ENCODE measurements at regions not wholly inside any gene's neighbourhood (a gene's known extent, or its start where the extent isn't known, plus 50 kb on each side); places are given as distances from the start of the nearest gene placed in this dataset.

GRCh38 chr1:188660572-188660971 lies 1817.1 kb downstream of the BRINP3 start:
- H3K27me3 Mint-ChIP-seq: no peaks in the 10 kb centered on the region
- peaks cover 0 to 5% (median under 1%) of the 10 kb centered on the region in 8 donors for H3K9me3 Mint-ChIP-seq
- Histone ChIP-seq H3K36me3 (ENCODE audit: insufficient read depth, low read length) (no peaks in the 10 kb centered on the region), H3K4me3 (ENCODE audit: low read length in 2 of 2) (no peak overlapping the region), H3K4me1 (ENCODE audit: insufficient read depth, low read length) (no peaks in the 10 kb centered on the region), H3K27ac (ENCODE audit: low read depth, low read length) (no peak overlapping the region), H3K27me3 (ENCODE audit: insufficient read depth, low read length) (no peaks in the 10 kb centered on the region), H3K9me3 (ENCODE audit: control insufficient read depth in 1 of 2, low read length in 2 of 2) (no peaks in the 10 kb centered on the region)
- CTCF ChIA-PET (ENCODE audit: partially characterized antibody): no interaction called here
- H3K4me1 Mint-ChIP-seq: no peaks in the 10 kb centered on the region
- H3K27ac Mint-ChIP-seq: no peak overlapping the region
- no peak overlapping the region for H3K4me3 Mint-ChIP-seq
- POLR2A ChIA-PET (ENCODE audit: partially characterized antibody): no interaction called here
- no peak for DNase-seq
- no peaks in the 10 kb centered on the region for H3K36me3 Mint-ChIP-seq
- intact Hi-C loops (cut with micrococcal nuclease): no loop called here

DNA sequence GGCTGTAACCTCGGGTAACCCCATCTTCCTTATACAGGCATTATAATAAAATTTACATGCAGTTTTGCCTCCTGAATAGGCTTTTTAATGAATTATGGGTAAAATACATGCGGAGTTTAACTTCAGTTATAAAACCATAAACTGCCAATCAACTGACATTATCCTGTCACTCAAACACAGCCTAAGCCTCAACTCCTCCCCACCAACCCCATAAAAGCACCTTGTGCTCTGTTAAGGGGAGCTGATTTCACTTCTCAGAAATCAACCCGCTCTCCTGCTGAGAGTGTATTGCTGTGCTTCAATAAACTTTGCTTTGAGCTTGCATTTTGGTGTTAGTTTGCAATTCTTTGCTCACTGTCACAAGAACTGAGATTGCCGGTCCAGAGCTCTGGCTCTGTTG lies 1812.2 kb downstream of the BRINP3 start:
- Histone ChIP-seq H3K27ac (ENCODE audit: low read depth, low read length) (no peak overlapping the region), H3K4me1 (ENCODE audit: insufficient read depth, low read length) (no peaks in the 10 kb centered on the region), H3K36me3 (ENCODE audit: insufficient read depth, low read length) (no peaks in the 10 kb centered on the region), H3K27me3 (ENCODE audit: insufficient read depth, low read length) (no peaks in the 10 kb centered on the region), H3K9me3 (ENCODE audit: control insufficient read depth in 1 of 2, low read length in 2 of 2) (no peaks in the 10 kb centered on the region), H3K4me3 (ENCODE audit: low read length in 2 of 2) (no peak overlapping the region)
- Mint-ChIP-seq H3K36me3 (no peaks in the 10 kb centered on the region), H3K4me1 (no peaks in the 10 kb centered on the region), H3K27me3 (no peaks in the 10 kb centered on the region), H3K9me3 (peaks cover 0 to 20% (median 11%) of the 10 kb centered on the region in 8 donors), H3K4me3 (no peak overlapping the region), H3K27ac (no peak overlapping the region)
- no peak for DNase-seq
- ChIA-PET POLR2A (ENCODE audit: partially characterized antibody) (no interaction called here), CTCF (ENCODE audit: partially characterized antibody) (no interaction called here)
- intact Hi-C loops (cut with micrococcal nuclease): no loop called here

DNA sequence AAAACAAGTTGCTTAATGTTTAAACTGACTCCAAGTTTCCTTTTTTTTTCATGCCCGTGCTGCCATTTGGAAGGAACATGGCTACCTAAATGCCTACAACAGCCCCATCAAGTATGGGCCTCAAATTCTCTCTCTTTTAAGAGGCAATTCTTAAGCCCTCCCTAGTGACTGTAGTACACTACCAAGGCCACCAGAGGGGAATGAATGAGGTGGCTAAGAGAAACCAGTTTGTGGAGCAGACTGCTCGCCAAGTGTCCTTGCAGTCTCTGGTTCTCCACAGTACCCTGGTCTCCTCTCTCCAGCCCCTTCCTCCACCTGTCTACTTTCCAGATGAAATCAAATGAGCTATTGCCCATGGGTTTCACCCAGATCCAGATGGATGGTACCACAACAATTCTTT lies 1809.6 kb downstream of the BRINP3 start:
- H3K36me3 Mint-ChIP-seq: no peaks in the 10 kb centered on the region
- no peaks in the 10 kb centered on the region for H3K4me1 Mint-ChIP-seq
- no peaks in the 10 kb centered on the region for H3K9me3 ChIP-seq (ENCODE audit: control insufficient read depth in 1 of 2, low read length in 2 of 2)
- no peaks in the 10 kb centered on the region for H3K4me1 ChIP-seq (ENCODE audit: insufficient read depth, low read length)
- peak in 1 of 5 donors; percentile 31 for DNase-seq
- ChIA-PET POLR2A (ENCODE audit: partially characterized antibody) (no interaction called here), CTCF (ENCODE audit: partially characterized antibody) (no interaction called here)
- peaks cover 0 to 27% (median 14%) of the 10 kb centered on the region in 8 donors for H3K9me3 Mint-ChIP-seq
- no peaks in the 10 kb centered on the region for H3K36me3 ChIP-seq (ENCODE audit: insufficient read depth, low read length)
- no peak overlapping the region for H3K27ac ChIP-seq (ENCODE audit: low read depth, low read length)
- H3K4me3 ChIP-seq (ENCODE audit: low read length in 2 of 2): no peak overlapping the region
- intact Hi-C loops (cut with micrococcal nuclease): no loop called here
- H3K27me3 Mint-ChIP-seq: no peaks in the 10 kb centered on the region
- H3K27ac Mint-ChIP-seq: no peak overlapping the region
- H3K4me3 Mint-ChIP-seq: no peak overlapping the region
- no peaks in the 10 kb centered on the region for H3K27me3 ChIP-seq (ENCODE audit: insufficient read depth, low read length)

DNA sequence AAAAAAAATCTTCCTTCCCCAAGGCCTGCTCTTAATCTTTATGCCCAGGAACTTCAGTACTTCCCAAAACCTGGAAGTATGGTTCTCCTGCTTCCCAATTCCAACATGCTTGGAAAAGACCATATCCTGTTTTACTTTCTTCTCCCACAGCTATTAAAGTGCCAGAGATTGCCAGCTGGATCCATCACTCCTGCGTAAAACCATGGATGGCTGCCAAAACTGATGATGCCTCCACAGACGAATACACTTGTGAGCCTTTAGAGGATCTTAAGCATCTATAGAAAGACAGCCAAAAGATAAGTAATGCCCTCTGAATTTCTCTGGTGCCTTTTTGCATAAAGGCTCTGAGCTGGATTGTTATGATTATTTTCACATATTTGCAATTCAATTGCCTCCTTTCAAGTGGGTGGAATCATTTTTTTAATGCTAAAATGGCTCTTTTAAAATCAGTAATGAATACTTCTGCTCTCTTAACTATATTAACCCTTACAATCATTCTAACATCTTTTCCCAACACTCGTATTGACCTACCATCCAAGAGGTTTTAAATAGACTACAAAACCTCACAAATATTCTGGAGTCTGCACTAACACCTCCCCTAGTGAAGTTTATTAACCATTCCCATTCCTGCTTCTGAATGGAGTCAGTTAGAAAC lies 1807.8 kb downstream of the BRINP3 start:
- no peaks in the 10 kb centered on the region for H3K36me3 Mint-ChIP-seq
- no peaks in the 10 kb centered on the region for H3K9me3 ChIP-seq (ENCODE audit: control insufficient read depth in 1 of 2, low read length in 2 of 2)
- no peak overlapping the region for H3K4me3 Mint-ChIP-seq
- H3K4me1 Mint-ChIP-seq: no peaks in the 10 kb centered on the region
- H3K27me3 ChIP-seq (ENCODE audit: insufficient read depth, low read length): no peaks in the 10 kb centered on the region
- DNase-seq: no peak
- ChIA-PET POLR2A (ENCODE audit: partially characterized antibody) (no interaction called here), CTCF (ENCODE audit: partially characterized antibody) (no interaction called here)
- no peaks in the 10 kb centered on the region for H3K27me3 Mint-ChIP-seq
- H3K4me3 ChIP-seq (ENCODE audit: low read length in 2 of 2): no peak overlapping the region
- H3K27ac ChIP-seq (ENCODE audit: low read depth, low read length): no peak overlapping the region
- intact Hi-C loops (cut with micrococcal nuclease): no loop called here
- H3K27ac Mint-ChIP-seq: no peak overlapping the region
- H3K4me1 ChIP-seq (ENCODE audit: insufficient read depth, low read length): no peaks in the 10 kb centered on the region
- peaks cover 0 to 27% (median 16%) of the 10 kb centered on the region in 8 donors for H3K9me3 Mint-ChIP-seq
- no peaks in the 10 kb centered on the region for H3K36me3 ChIP-seq (ENCODE audit: insufficient read depth, low read length)

DNA sequence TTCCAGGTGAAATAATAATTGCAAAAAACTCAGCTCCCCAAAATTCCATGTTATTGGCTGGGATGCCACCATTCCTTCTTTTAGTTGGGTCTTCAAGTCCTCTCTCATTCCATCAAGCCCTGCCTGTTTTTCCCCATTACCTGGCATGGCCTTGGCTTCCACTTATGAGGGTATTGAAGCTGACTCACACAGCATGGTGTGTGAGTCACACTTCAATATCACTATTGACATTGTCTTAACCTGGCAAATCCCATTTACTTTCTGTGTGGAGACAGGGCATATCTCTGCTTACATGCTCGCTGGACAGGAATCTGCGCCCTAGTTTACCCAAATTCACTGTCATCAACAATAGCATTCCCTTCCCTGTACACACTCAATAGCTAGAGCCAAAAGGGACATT lies 1806.8 kb downstream of the BRINP3 start:
- no peak overlapping the region for H3K27ac ChIP-seq (ENCODE audit: low read depth, low read length)
- no peaks in the 10 kb centered on the region for H3K36me3 ChIP-seq (ENCODE audit: insufficient read depth, low read length)
- no peak for DNase-seq
- intact Hi-C loops (cut with micrococcal nuclease): no loop called here
- POLR2A ChIA-PET (ENCODE audit: partially characterized antibody): no interaction called here
- Mint-ChIP-seq H3K27ac (no peak overlapping the region), H3K9me3 (peaks cover 0 to 30% (median 14%) of the 10 kb centered on the region in 8 donors), H3K4me3 (no peak overlapping the region), H3K36me3 (no peaks in the 10 kb centered on the region), H3K4me1 (no peaks in the 10 kb centered on the region), H3K27me3 (no peaks in the 10 kb centered on the region)
- no peaks in the 10 kb centered on the region for H3K9me3 ChIP-seq (ENCODE audit: control insufficient read depth in 1 of 2, low read length in 2 of 2)
- no peaks in the 10 kb centered on the region for H3K4me1 ChIP-seq (ENCODE audit: insufficient read depth, low read length)
- H3K27me3 ChIP-seq (ENCODE audit: insufficient read depth, low read length): no peaks in the 10 kb centered on the region
- H3K4me3 ChIP-seq (ENCODE audit: low read length in 2 of 2): no peak overlapping the region
- CTCF ChIA-PET (ENCODE audit: partially characterized antibody): no interaction called here

DNA sequence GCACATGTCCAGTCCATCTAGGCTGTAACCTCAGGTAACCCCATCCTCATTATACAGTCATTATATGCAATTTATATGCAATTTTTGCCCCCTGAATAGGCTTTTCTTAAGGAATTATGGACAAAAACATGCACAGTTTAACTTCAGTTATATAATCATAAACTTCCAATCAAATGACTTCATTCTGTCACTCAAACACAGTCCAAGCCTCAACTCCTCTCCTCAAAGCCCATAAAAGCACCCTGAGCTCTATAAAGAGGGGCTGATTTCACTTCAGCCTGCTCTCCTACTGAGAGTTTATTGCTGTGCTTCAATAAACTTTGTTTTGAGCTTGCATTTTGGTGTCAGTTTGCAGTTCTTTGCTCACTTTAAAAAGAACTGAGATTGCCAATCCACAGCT lies 1805.5 kb downstream of the BRINP3 start:
- H3K36me3 Mint-ChIP-seq: no peaks in the 10 kb centered on the region
- ChIA-PET CTCF (ENCODE audit: partially characterized antibody) (no interaction called here), POLR2A (ENCODE audit: partially characterized antibody) (no interaction called here)
- H3K27ac ChIP-seq (ENCODE audit: low read depth, low read length): no peak overlapping the region
- H3K4me3 ChIP-seq (ENCODE audit: low read length in 2 of 2): no peak overlapping the region
- H3K27ac Mint-ChIP-seq: no peak overlapping the region
- H3K36me3 ChIP-seq (ENCODE audit: insufficient read depth, low read length): no peaks in the 10 kb centered on the region
- H3K4me1 Mint-ChIP-seq: no peaks in the 10 kb centered on the region
- intact Hi-C loops (cut with micrococcal nuclease): no loop called here
- peaks cover 0 to 27% (median 13%) of the 10 kb centered on the region in 8 donors for H3K9me3 Mint-ChIP-seq
- no peak for DNase-seq
- H3K4me1 ChIP-seq (ENCODE audit: insufficient read depth, low read length): no peaks in the 10 kb centered on the region
- no peaks in the 10 kb centered on the region for H3K27me3 Mint-ChIP-seq
- no peak overlapping the region for H3K4me3 Mint-ChIP-seq
- no peaks in the 10 kb centered on the region for H3K27me3 ChIP-seq (ENCODE audit: insufficient read depth, low read length)
- H3K9me3 ChIP-seq (ENCODE audit: control insufficient read depth in 1 of 2, low read length in 2 of 2): no peaks in the 10 kb centered on the region

GRCh38 chr1:188689542-188689941 lies 1788.1 kb downstream of the BRINP3 start:
- Mint-ChIP-seq H3K27me3 (no peaks in the 10 kb centered on the region), H3K9me3 (peaks cover 2 to 21% (median 15%) of the 10 kb centered on the region in 8 donors), H3K36me3 (no peaks in the 10 kb centered on the region), H3K4me1 (no peaks in the 10 kb centered on the region), H3K27ac (no peak overlapping the region), H3K4me3 (no peak overlapping the region)
- intact Hi-C loops (cut with micrococcal nuclease): no loop called here
- H3K9me3 ChIP-seq (ENCODE audit: control insufficient read depth in 1 of 2, low read length in 2 of 2): no peaks in the 10 kb centered on the region
- no peaks in the 10 kb centered on the region for H3K4me1 ChIP-seq (ENCODE audit: insufficient read depth, low read length)
- POLR2A ChIA-PET (ENCODE audit: partially characterized antibody): no interaction called here
- H3K27ac ChIP-seq (ENCODE audit: low read depth, low read length): no peak overlapping the region
- H3K4me3 ChIP-seq (ENCODE audit: low read length in 2 of 2): no peak overlapping the region
- CTCF ChIA-PET (ENCODE audit: partially characterized antibody): no interaction called here
- no peaks in the 10 kb centered on the region for H3K36me3 ChIP-seq (ENCODE audit: insufficient read depth, low read length)
- DNase-seq: no peak
- H3K27me3 ChIP-seq (ENCODE audit: insufficient read depth, low read length): no peaks in the 10 kb centered on the region

GRCh38 chr1:188700116-188700515 lies 1777.5 kb downstream of the BRINP3 start:
- peaks cover 2 to 48% (median 24%) of the 10 kb centered on the region in 8 donors for H3K9me3 Mint-ChIP-seq
- H3K27ac ChIP-seq (ENCODE audit: low read depth, low read length): no peak overlapping the region
- intact Hi-C loops (cut with micrococcal nuclease): no loop called here
- POLR2A ChIA-PET (ENCODE audit: partially characterized antibody): no interaction called here
- H3K9me3 ChIP-seq (ENCODE audit: control insufficient read depth in 1 of 2, low read length in 2 of 2): no peaks in the 10 kb centered on the region
- H3K27me3 ChIP-seq (ENCODE audit: insufficient read depth, low read length): no peaks in the 10 kb centered on the region
- H3K4me3 Mint-ChIP-seq: no peak overlapping the region
- no peaks in the 10 kb centered on the region for H3K27me3 Mint-ChIP-seq
- H3K4me1 ChIP-seq (ENCODE audit: insufficient read depth, low read length): no peaks in the 10 kb centered on the region
- DNase-seq: no peak
- H3K36me3 Mint-ChIP-seq: no peaks in the 10 kb centered on the region
- H3K4me1 Mint-ChIP-seq: no peaks in the 10 kb centered on the region
- no peak overlapping the region for H3K4me3 ChIP-seq (ENCODE audit: low read length in 2 of 2)
- CTCF ChIA-PET (ENCODE audit: partially characterized antibody): no interaction called here
- H3K27ac Mint-ChIP-seq: peak overlapping the region in 1 of 7 donors; percentile 17
- H3K36me3 ChIP-seq (ENCODE audit: insufficient read depth, low read length): no peaks in the 10 kb centered on the region
